ENCODE measurements at regions not wholly inside any gene's neighbourhood (a gene's known extent, or its start where the extent isn't known, plus 50 kb on each side); places are given as distances from the start of the nearest gene placed in this dataset.

- H3K18ac ChIP-seq (ENCODE audit: low read length), result no peak overlapping the region
- WGBS, 2 donors (ENCODE audit: extremely low coverage in 2 of 2, insufficient read length in 2 of 2, insufficient replicate concordance in 1 of 2), result no CpG with 5 or more reads among the region's 5 CpGs
- H4K8ac ChIP-seq (ENCODE audit: low read depth, low read length), result no peak overlapping the region
- no peaks in the 10 kb centered on the region for H3K27me3 ChIP-seq (ENCODE audit: control insufficient read depth in 3 of 3, insufficient read depth in 3 of 3, low read depth in 1 of 3, low read length in 3 of 3)
- H4K91ac ChIP-seq (ENCODE audit: low read depth, low read length, poor library complexity), result no peak overlapping the region
- no peak overlapping the region for H3K14ac ChIP-seq (ENCODE audit: low read length)
- H3K9ac ChIP-seq (ENCODE audit: low read depth, low read length, poor library complexity), result no peak overlapping the region
- no peak overlapping the region for H2BK12ac ChIP-seq (ENCODE audit: low read length)
- no peak overlapping the region for H3K23ac ChIP-seq (ENCODE audit: low read depth, low read length, poor library complexity)
- H2BK5ac ChIP-seq (ENCODE audit: low read length), result no peak overlapping the region
- DNase-seq (ENCODE audit: low spot score), result no peak
- no peak overlapping the region for H3K4me2 ChIP-seq (ENCODE audit: insufficient read depth, low read length, poor library complexity, severe bottlenecking)
- H2AK5ac ChIP-seq (ENCODE audit: low read depth, low read length), result no peak overlapping the region
- no peak overlapping the region for H2BK15ac ChIP-seq (ENCODE audit: low read length)
- no peak overlapping the region for H3K4ac ChIP-seq (ENCODE audit: low read length)
- no peak overlapping the region for H3K27ac ChIP-seq (replicated peaks; ENCODE audit: low read length)
- no peak overlapping the region for H2AFZ ChIP-seq (ENCODE audit: low read length)
- no peaks in the 10 kb centered on the region for H3K36me3 ChIP-seq (replicated peaks in 1 of 2; ENCODE audit: control insufficient read depth in 2 of 2, insufficient read depth in 2 of 2, low read length in 2 of 2)
- no peak overlapping the region for H3K4me3 ChIP-seq (ENCODE audit: low read length in 2 of 2)
- H3K79me1 ChIP-seq (ENCODE audit: low read depth, low read length), result no peaks in the 10 kb centered on the region
- H2BK120ac ChIP-seq (ENCODE audit: low read depth, low read length), result no peak overlapping the region
- peaks cover 0 to 2% of the 10 kb centered on the region in 2 donors for H3K4me1 ChIP-seq (ENCODE audit: control insufficient read depth in 2 of 2, insufficient read depth in 1 of 2, low read depth in 1 of 2, low read length in 2 of 2)
- H3K9me3 ChIP-seq (replicated peaks in 1 of 2; ENCODE audit: control insufficient read depth in 2 of 2, insufficient read depth in 1 of 2, low read depth in 1 of 2, low read length in 2 of 2), result no peaks in the 10 kb centered on the region
These were observed 458.2 kb downstream of the ADGRL2 start for GRCh38 chr1:82258887-82259286.

GRCh38 chr1:82246050-82246449, 445.3 kb downstream of the ADGRL2 start:
- no CpG with 5 or more reads among the region's 3 CpGs for WGBS, 2 donors (ENCODE audit: extremely low coverage in 2 of 2, insufficient read length in 2 of 2, insufficient replicate concordance in 1 of 2)
- Histone ChIP-seq H2BK12ac (ENCODE audit: low read length) (no peak overlapping the region), H3K18ac (ENCODE audit: low read length) (no peak overlapping the region), H2BK5ac (ENCODE audit: low read length) (no peak overlapping the region), H2BK120ac (ENCODE audit: low read depth, low read length) (no peak overlapping the region), H4K8ac (ENCODE audit: low read depth, low read length) (no peak overlapping the region), H2BK15ac (ENCODE audit: low read length) (no peak overlapping the region), H3K4me2 (ENCODE audit: insufficient read depth, low read length, poor library complexity, severe bottlenecking) (no peak overlapping the region), H4K91ac (ENCODE audit: low read depth, low read length, poor library complexity) (no peak overlapping the region), H3K36me3 (replicated peaks in 1 of 2; ENCODE audit: control insufficient read depth in 2 of 2, insufficient read depth in 2 of 2, low read length in 2 of 2) (no peaks in the 10 kb centered on the region), H3K9me3 (replicated peaks in 1 of 2; ENCODE audit: control insufficient read depth in 2 of 2, insufficient read depth in 1 of 2, low read depth in 1 of 2, low read length in 2 of 2) (peaks cover 0 to 6% of the 10 kb centered on the region in 2 donors), H3K27me3 (ENCODE audit: control insufficient read depth in 3 of 3, insufficient read depth in 3 of 3, low read depth in 1 of 3, low read length in 3 of 3) (no peaks in the 10 kb centered on the region), H3K27ac (replicated peaks; ENCODE audit: low read length) (no peak overlapping the region), H3K23ac (ENCODE audit: low read depth, low read length, poor library complexity) (no peak overlapping the region), H3K79me1 (ENCODE audit: low read depth, low read length) (no peaks in the 10 kb centered on the region), H2AFZ (ENCODE audit: low read length) (no peak overlapping the region), H3K4ac (ENCODE audit: low read length) (no peak overlapping the region), H3K14ac (ENCODE audit: low read length) (no peak overlapping the region), H3K9ac (ENCODE audit: low read depth, low read length, poor library complexity) (no peak overlapping the region), H3K4me3 (ENCODE audit: low read length in 2 of 2) (no peak overlapping the region), H2AK5ac (ENCODE audit: low read depth, low read length) (no peak overlapping the region), H3K4me1 (ENCODE audit: control insufficient read depth in 2 of 2, insufficient read depth in 1 of 2, low read depth in 1 of 2, low read length in 2 of 2) (no peaks in the 10 kb centered on the region)
- DNase-seq (ENCODE audit: low spot score), result no peak

GRCh38 chr1:82245345-82246014, 444.7 kb downstream of the ADGRL2 start:
- WGBS, 2 donors (ENCODE audit: extremely low coverage in 2 of 2, insufficient read length in 2 of 2, insufficient replicate concordance in 1 of 2), result no CpG with 5 or more reads among the region's 7 CpGs
- Histone ChIP-seq H3K18ac (ENCODE audit: low read length) (no peak overlapping the region), H3K27me3 (ENCODE audit: control insufficient read depth in 3 of 3, insufficient read depth in 3 of 3, low read depth in 1 of 3, low read length in 3 of 3) (no peaks in the 10 kb centered on the region), H2AFZ (ENCODE audit: low read length) (no peak overlapping the region), H3K4ac (ENCODE audit: low read length) (no peak overlapping the region), H4K91ac (ENCODE audit: low read depth, low read length, poor library complexity) (no peak overlapping the region), H2AK5ac (ENCODE audit: low read depth, low read length) (no peak overlapping the region), H3K4me1 (ENCODE audit: control insufficient read depth in 2 of 2, insufficient read depth in 1 of 2, low read depth in 1 of 2, low read length in 2 of 2) (no peaks in the 10 kb centered on the region), H3K4me3 (ENCODE audit: low read length in 2 of 2) (no peak overlapping the region), H3K23ac (ENCODE audit: low read depth, low read length, poor library complexity) (no peak overlapping the region), H2BK120ac (ENCODE audit: low read depth, low read length) (no peak overlapping the region), H3K9ac (ENCODE audit: low read depth, low read length, poor library complexity) (no peak overlapping the region), H3K4me2 (ENCODE audit: insufficient read depth, low read length, poor library complexity, severe bottlenecking) (no peak overlapping the region), H3K36me3 (replicated peaks in 1 of 2; ENCODE audit: control insufficient read depth in 2 of 2, insufficient read depth in 2 of 2, low read length in 2 of 2) (no peaks in the 10 kb centered on the region), H2BK5ac (ENCODE audit: low read length) (no peak overlapping the region), H3K27ac (replicated peaks; ENCODE audit: low read length) (no peak overlapping the region), H2BK12ac (ENCODE audit: low read length) (no peak overlapping the region), H3K79me1 (ENCODE audit: low read depth, low read length) (no peaks in the 10 kb centered on the region), H3K9me3 (replicated peaks in 1 of 2; ENCODE audit: control insufficient read depth in 2 of 2, insufficient read depth in 1 of 2, low read depth in 1 of 2, low read length in 2 of 2) (peaks cover 0 to 6% of the 10 kb centered on the region in 2 donors), H3K14ac (ENCODE audit: low read length) (no peak overlapping the region), H2BK15ac (ENCODE audit: low read length) (no peak overlapping the region), H4K8ac (ENCODE audit: low read depth, low read length) (no peak overlapping the region)
- no peak for DNase-seq (ENCODE audit: low spot score)

GRCh38 chr1:82240571-82240970, 439.8 kb downstream of the ADGRL2 start:
- H3K18ac ChIP-seq (ENCODE audit: low read length), result no peak overlapping the region
- no peak overlapping the region for H3K14ac ChIP-seq (ENCODE audit: low read length)
- no peak overlapping the region for H2BK120ac ChIP-seq (ENCODE audit: low read depth, low read length)
- H3K23ac ChIP-seq (ENCODE audit: low read depth, low read length, poor library complexity), result no peak overlapping the region
- H2BK12ac ChIP-seq (ENCODE audit: low read length), result no peak overlapping the region
- H3K4me2 ChIP-seq (ENCODE audit: insufficient read depth, low read length, poor library complexity, severe bottlenecking), result no peak overlapping the region
- H4K8ac ChIP-seq (ENCODE audit: low read depth, low read length), result no peak overlapping the region
- H3K27ac ChIP-seq (replicated peaks; ENCODE audit: low read length), result no peak overlapping the region
- H2AK5ac ChIP-seq (ENCODE audit: low read depth, low read length), result no peak overlapping the region
- no CpG with 5 or more reads among the region's 3 CpGs for WGBS, 2 donors (ENCODE audit: extremely low coverage in 2 of 2, insufficient read length in 2 of 2, insufficient replicate concordance in 1 of 2)
- no peak overlapping the region for H2BK15ac ChIP-seq (ENCODE audit: low read length)
- no peak overlapping the region for H2BK5ac ChIP-seq (ENCODE audit: low read length)
- no peaks in the 10 kb centered on the region for H3K36me3 ChIP-seq (replicated peaks in 1 of 2; ENCODE audit: control insufficient read depth in 2 of 2, insufficient read depth in 2 of 2, low read length in 2 of 2)
- H3K4me3 ChIP-seq (ENCODE audit: low read length in 2 of 2), result no peak overlapping the region
- H4K91ac ChIP-seq (ENCODE audit: low read depth, low read length, poor library complexity), result no peak overlapping the region
- H3K9me3 ChIP-seq (replicated peaks in 1 of 2; ENCODE audit: control insufficient read depth in 2 of 2, insufficient read depth in 1 of 2, low read depth in 1 of 2, low read length in 2 of 2), result peaks cover 0 to 6% of the 10 kb centered on the region in 2 donors
- DNase-seq (ENCODE audit: low spot score), result no peak
- no peak overlapping the region for H3K4ac ChIP-seq (ENCODE audit: low read length)
- no peak overlapping the region for H2AFZ ChIP-seq (ENCODE audit: low read length)
- H3K4me1 ChIP-seq (ENCODE audit: control insufficient read depth in 2 of 2, insufficient read depth in 1 of 2, low read depth in 1 of 2, low read length in 2 of 2), result no peaks in the 10 kb centered on the region
- H3K79me1 ChIP-seq (ENCODE audit: low read depth, low read length), result no peaks in the 10 kb centered on the region
- no peak overlapping the region for H3K9ac ChIP-seq (ENCODE audit: low read depth, low read length, poor library complexity)
- H3K27me3 ChIP-seq (ENCODE audit: control insufficient read depth in 3 of 3, insufficient read depth in 3 of 3, low read depth in 1 of 3, low read length in 3 of 3), result no peaks in the 10 kb centered on the region
